Fibroblast of lung (primary cell): ENCODE measurements at regions not wholly inside any gene's neighbourhood (a gene's known extent, or its start where the extent isn't known, plus 50 kb on each side); places are given as distances from the start of the nearest gene placed in this dataset.

ENCODE experiments used
- DNase-seq, 2 donors: peaks; one replicate each; pipeline versions ENCODE4 v3.0.0 to v3.0.0-alpha.2; 2010; ENCODE audit warnings: low read depth in 2 of 2
- H2AFZ ChIP-seq: 2 replicates; pipeline ENCODE4 v1.5.1; 2012; ENCODE audit warnings: low read length, control low read depth, inconsistent platforms
- H3K27ac ChIP-seq: 2 replicates; pipeline ENCODE4 v1.5.1; 2011; ENCODE audit warnings: low read length, control low read depth; ENCODE audit not compliant: insufficient read depth
- H3K27me3 ChIP-seq: 2 replicates; pipeline ENCODE4 v1.5.1; 2011; ENCODE audit warnings: mild to moderate bottlenecking, low read length; ENCODE audit not compliant: control insufficient read depth, insufficient read depth
- H3K36me3 ChIP-seq: 2 replicates; pipeline ENCODE4 v1.5.1; 2011; ENCODE audit warnings: low read length; ENCODE audit not compliant: control insufficient read depth, insufficient read depth
- H3K4me1 ChIP-seq: 2 replicates; pipeline ENCODE4 v1.5.1; 2011; ENCODE audit warnings: low read length; ENCODE audit not compliant: control insufficient read depth, insufficient read depth; ENCODE audit errors: extremely low read depth
- H3K4me2 ChIP-seq: 2 replicates; pipeline ENCODE4 v1.5.1; 2011; ENCODE audit warnings: low read length, control low read depth; ENCODE audit not compliant: insufficient read depth; ENCODE audit errors: extremely low read depth
- H3K4me3 ChIP-seq, 4 experiments: fragments of 200-600 bp in 1 of 4; sonication (generic) in 1 of 4; replicated peaks in 1 of 4; 2 replicates each; pipeline ENCODE4 v1.5.1; 2011 to 2016; ENCODE audit warnings: low read length in 4 of 4, low read depth in 3 of 4, mild to moderate bottlenecking in 3 of 4, control low read depth in 2 of 4, inconsistent platforms in 1 of 4, mixed read lengths in 1 of 4; ENCODE audit not compliant: insufficient read depth in 1 of 4; ENCODE audit errors: control extremely low read depth in 1 of 4
- H3K79me2 ChIP-seq: 2 replicates; pipeline ENCODE4 v1.5.1; 2012; ENCODE audit warnings: mild to moderate bottlenecking, low read length, inconsistent platforms; ENCODE audit not compliant: control insufficient read depth, insufficient read depth
- H3K9ac ChIP-seq: 2 replicates; pipeline ENCODE4 v1.5.1; 2011; ENCODE audit warnings: mild to moderate bottlenecking, low read length, control low read depth; ENCODE audit not compliant: insufficient read depth
- H3K9me3 ChIP-seq: 2 replicates; pipeline ENCODE4 v1.5.1; 2012; ENCODE audit warnings: low read depth, low read length; ENCODE audit not compliant: control insufficient read depth, insufficient read depth
- H4K20me1 ChIP-seq: 2 replicates; pipeline ENCODE4 v1.5.1; 2011; ENCODE audit warnings: low read length; ENCODE audit not compliant: control insufficient read depth, insufficient read depth; ENCODE audit errors: extremely low read depth
- EZH2 ChIP-seq: IDR thresholded peaks from 2 replicates; pipeline ENCODE4 v1.5.1; 2012; ENCODE audit warnings: low read length, control low read depth, mild to moderate bottlenecking; ENCODE audit errors: missing control alignments
- TF ChIP-seq, protein P1 (sequence below), 2 donors: IDR thresholded peaks in 1 of 2; conservative IDR thresholded peaks in 1 of 2; 1 replicate in 1 of 2; 2 replicates in 1 of 2; pipeline ENCODE4 v1.5.1; 2011 to 2012; ENCODE audit warnings: low read length in 2 of 2, control low read depth in 1 of 2, inconsistent platforms in 1 of 2, low read depth in 1 of 2, mild to moderate bottlenecking in 1 of 2

DNA sequence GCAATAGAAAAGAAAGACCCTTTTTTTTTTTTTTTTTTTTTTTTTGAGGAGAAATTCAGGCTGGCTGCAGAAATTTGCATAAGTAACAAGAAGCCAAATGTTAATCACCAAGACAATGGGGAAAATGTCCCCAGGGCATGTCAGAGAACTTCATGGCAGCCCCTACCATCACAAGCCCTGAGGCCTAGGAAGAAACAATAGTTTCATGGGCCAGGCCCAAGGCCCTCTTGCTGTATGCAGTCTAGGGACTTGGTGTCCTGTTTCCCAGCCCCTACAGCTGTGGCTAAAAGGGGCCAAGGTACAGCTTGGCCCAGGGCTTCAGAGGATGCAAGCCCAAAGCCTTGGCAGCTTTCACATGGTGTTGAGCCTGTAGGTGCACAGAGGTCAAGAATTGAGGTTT, 88.4 kb upstream of the TPP2 start:
- H3K36me3 ChIP-seq = no peaks in the 10 kb centered on the region
- TF ChIP-seq EZH2 = no peak
- TF ChIP-seq, protein P1, sequence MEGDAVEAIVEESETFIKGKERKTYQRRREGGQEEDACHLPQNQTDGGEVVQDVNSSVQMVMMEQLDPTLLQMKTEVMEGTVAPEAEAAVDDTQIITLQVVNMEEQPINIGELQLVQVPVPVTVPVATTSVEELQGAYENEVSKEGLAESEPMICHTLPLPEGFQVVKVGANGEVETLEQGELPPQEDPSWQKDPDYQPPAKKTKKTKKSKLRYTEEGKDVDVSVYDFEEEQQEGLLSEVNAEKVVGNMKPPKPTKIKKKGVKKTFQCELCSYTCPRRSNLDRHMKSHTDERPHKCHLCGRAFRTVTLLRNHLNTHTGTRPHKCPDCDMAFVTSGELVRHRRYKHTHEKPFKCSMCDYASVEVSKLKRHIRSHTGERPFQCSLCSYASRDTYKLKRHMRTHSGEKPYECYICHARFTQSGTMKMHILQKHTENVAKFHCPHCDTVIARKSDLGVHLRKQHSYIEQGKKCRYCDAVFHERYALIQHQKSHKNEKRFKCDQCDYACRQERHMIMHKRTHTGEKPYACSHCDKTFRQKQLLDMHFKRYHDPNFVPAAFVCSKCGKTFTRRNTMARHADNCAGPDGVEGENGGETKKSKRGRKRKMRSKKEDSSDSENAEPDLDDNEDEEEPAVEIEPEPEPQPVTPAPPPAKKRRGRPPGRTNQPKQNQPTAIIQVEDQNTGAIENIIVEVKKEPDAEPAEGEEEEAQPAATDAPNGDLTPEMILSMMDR (conservative IDR thresholded peaks at IDR 0.05 in 1 of 2, IDR thresholded peaks at IDR 0.05 in 1 of 2; ENCODE audit: low read depth in 1 of 2, low read length in 2 of 2) = no peak
- no peak overlapping the region for H3K4me3 ChIP-seq
- no peaks in the 10 kb centered on the region for H3K27me3 ChIP-seq
- no peak for DNase-seq
- no peak overlapping the region for H2AFZ ChIP-seq
- H4K20me1 ChIP-seq = no peaks in the 10 kb centered on the region
- no peaks in the 10 kb centered on the region for H3K79me2 ChIP-seq
- H3K4me1 ChIP-seq = no peaks in the 10 kb centered on the region
- no peaks in the 10 kb centered on the region for H3K9me3 ChIP-seq
- no peak overlapping the region for H3K4me2 ChIP-seq
- no peak overlapping the region for H3K9ac ChIP-seq
- H3K27ac ChIP-seq = no peak overlapping the region

DNA sequence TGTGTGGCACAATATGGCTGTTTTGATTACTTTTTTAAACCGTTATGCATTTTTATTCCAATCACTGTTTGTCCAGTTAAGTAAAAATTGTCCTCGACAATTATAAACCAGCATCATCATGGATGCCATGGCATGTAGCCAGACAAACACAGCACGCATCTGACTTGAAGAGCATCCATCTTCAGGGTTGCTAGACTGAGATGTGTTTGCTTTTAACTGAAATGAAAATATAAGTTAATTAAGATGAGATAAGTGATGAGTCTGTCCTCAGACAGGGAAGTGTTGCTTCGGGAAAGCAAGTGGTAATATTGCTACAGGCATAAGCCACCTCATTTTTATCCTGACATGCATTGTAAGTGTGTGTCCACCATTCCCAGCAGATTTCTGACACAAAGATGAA, 92.8 kb upstream of the TPP2 start:
- Histone ChIP-seq H3K4me1 (no peaks in the 10 kb centered on the region), H3K4me2 (no peak overlapping the region), H3K27ac (no peak overlapping the region), H3K36me3 (no peaks in the 10 kb centered on the region), H3K9me3 (no peaks in the 10 kb centered on the region), H2AFZ (no peak overlapping the region), H3K9ac (no peak overlapping the region), H3K4me3 (no peak overlapping the region), H4K20me1 (no peaks in the 10 kb centered on the region), H3K79me2 (no peaks in the 10 kb centered on the region), H3K27me3 (no peaks in the 10 kb centered on the region)
- TF ChIP-seq, protein P1 (conservative IDR thresholded peaks at IDR 0.05 in 1 of 2, IDR thresholded peaks at IDR 0.05 in 1 of 2; ENCODE audit: low read depth in 1 of 2, low read length in 2 of 2) = no peak
- TF ChIP-seq EZH2 = no peak
- no peak for DNase-seq

DNA sequence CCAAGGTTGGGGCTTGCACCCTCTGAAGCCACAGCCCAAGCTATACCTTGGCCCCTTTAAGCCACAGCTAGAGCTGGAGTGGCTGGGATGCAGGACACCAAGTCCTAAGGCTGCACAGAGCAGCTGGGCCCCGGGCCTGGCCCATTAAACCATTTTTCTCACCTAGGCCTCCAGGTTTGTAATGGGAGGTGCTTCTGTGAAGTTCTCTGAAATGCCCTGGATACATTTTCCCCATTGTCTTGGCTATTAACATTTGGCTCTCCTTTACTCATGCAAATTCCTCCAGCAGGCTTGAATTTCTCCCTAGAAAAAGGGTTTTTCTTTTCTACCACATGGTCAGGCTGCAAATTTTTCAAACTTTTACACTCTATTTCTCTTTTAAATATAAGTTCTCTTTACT, 93.8 kb upstream of the FGF14 start:
- Histone ChIP-seq H4K20me1 (no peaks in the 10 kb centered on the region), H3K9ac (no peak overlapping the region), H3K4me1 (no peaks in the 10 kb centered on the region), H2AFZ (no peak overlapping the region), H3K36me3 (no peaks in the 10 kb centered on the region), H3K27me3 (no peaks in the 10 kb centered on the region), H3K27ac (no peak overlapping the region), H3K9me3 (no peaks in the 10 kb centered on the region), H3K79me2 (no peaks in the 10 kb centered on the region), H3K4me3 (no peak overlapping the region), H3K4me2 (no peak overlapping the region)
- TF ChIP-seq, protein P1 (conservative IDR thresholded peaks at IDR 0.05 in 1 of 2, IDR thresholded peaks at IDR 0.05 in 1 of 2; ENCODE audit: low read depth in 1 of 2, low read length in 2 of 2) = no peak
- no peak for TF ChIP-seq EZH2
- DNase-seq = no peak
